Hepatocyte (in vitro differentiated cells): ENCODE measurements at regions not wholly inside any gene's neighbourhood (a gene's known extent, or its start where the extent isn't known, plus 50 kb on each side); places are given as distances from the start of the nearest gene placed in this dataset.

Experiments
- DNase-seq: peaks from one replicate; pipeline ENCODE4 v3.0.0-alpha.2; 2016; ENCODE audit warnings: low spot score
- H2AFZ ChIP-seq: fragments of 200-600 bp; sonication (generic); 2 replicates; pipeline ENCODE4 v1.6.0; 2016; ENCODE audit warnings: antibody characterized with exemption, mild to moderate bottlenecking
- H3K27ac ChIP-seq: fragments of 200-600 bp; sonication (generic); 2 replicates; pipeline ENCODE4 v1.5.1; 2016; ENCODE audit warnings: mild to moderate bottlenecking
- H3K27me3 ChIP-seq: fragments of 200-600 bp; sonication (generic); 2 replicates; pipeline ENCODE4 v1.6.1; 2016
- H3K36me3 ChIP-seq: fragments of 200-600 bp; sonication (generic); replicated peaks from 2 replicates; pipeline ENCODE4 v1.5.1; 2016; ENCODE audit warnings: low read depth; ENCODE audit not compliant: insufficient read depth
- H3K4me1 ChIP-seq: fragments of 200-600 bp; sonication (generic); 2 replicates; pipeline ENCODE4 v1.5.1; 2016; ENCODE audit warnings: mild to moderate bottlenecking, moderate library complexity; ENCODE audit not compliant: insufficient read depth
- H3K4me2 ChIP-seq: fragments of 200-600 bp; sonication (generic); 2 replicates; pipeline ENCODE4 v1.6.0; 2016
- H3K4me3 ChIP-seq: fragments of 200-600 bp; sonication (generic); 2 replicates; pipeline ENCODE4 v1.5.1; 2016; ENCODE audit warnings: mild to moderate bottlenecking
- H3K79me2 ChIP-seq: fragments of 200-600 bp; sonication (generic); 2 replicates; pipeline ENCODE4 v1.6.0; 2017; ENCODE audit warnings: mild to moderate bottlenecking
- H3K9me2 ChIP-seq: fragments of 200-600 bp; sonication (generic); replicated peaks from 2 replicates; pipeline ENCODE4 v1.6.0; 2017; ENCODE audit warnings: mild to moderate bottlenecking; ENCODE audit not compliant: insufficient read depth
- H3K9me3 ChIP-seq: fragments of 200-600 bp; sonication (generic); 2 replicates; pipeline ENCODE4 v1.5.1; 2016; ENCODE audit warnings: low read depth, mild to moderate bottlenecking
- H4K20me1 ChIP-seq: fragments of 200-600 bp; sonication (generic); 2 replicates; pipeline ENCODE4 v1.6.0; 2016; ENCODE audit warnings: mild to moderate bottlenecking; ENCODE audit not compliant: insufficient read depth, poor library complexity, severe bottlenecking
- EZH2 ChIP-seq: fragments of 200-600 bp; sonication (generic); IDR thresholded peaks from 2 replicates; pipeline ENCODE4 v1.6.1; 2016; ENCODE audit warnings: antibody characterized with exemption, mild to moderate bottlenecking, borderline replicate concordance
- EZH2phosphoT487 ChIP-seq: fragments of 200-600 bp; sonication (generic); IDR thresholded peaks from one replicate; pipeline ENCODE4 v1.6.1; 2018; ENCODE audit warnings: antibody characterized with exemption, mild to moderate bottlenecking, low read depth, moderate library complexity; ENCODE audit not compliant: unreplicated experiment, severe bottlenecking
- WGBS: methylation state at CpG from one replicate; pipeline ENCODE4 v1.1.6; 2016; ENCODE audit warnings: low lambda C conversion rate; ENCODE audit errors: missing lambda C conversion rate; 5-methylcytosine and 5-hydroxymethylcytosine counted together
- TF ChIP-seq, protein P1 (sequence below): fragments of 200-600 bp; sonication (generic); IDR thresholded peaks from 2 replicates; pipeline ENCODE4 v1.5.1; 2016; ENCODE audit warnings: antibody characterized with exemption, mild to moderate bottlenecking; ENCODE audit not compliant: poor library complexity

DNA sequence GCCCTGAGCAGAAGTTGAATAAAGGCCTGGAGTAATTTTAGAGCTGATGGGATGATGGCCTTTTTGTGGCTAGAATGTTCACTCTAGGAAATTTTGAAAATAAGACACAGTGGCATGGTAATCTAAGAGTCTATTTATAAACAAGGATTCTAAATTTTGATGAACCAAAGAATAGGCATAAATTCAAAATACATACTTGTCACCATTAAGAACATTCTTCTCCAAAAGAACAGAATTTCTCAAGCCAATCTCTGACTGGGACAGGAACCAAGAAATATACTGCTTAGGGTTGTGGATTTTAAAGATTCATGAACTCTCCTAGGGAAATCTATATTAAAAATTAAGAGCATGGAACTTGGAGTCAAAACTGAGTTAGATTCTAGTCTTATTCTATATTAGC is 98.2 kb upstream of the SETBP1 start:
- no peak overlapping the region for H3K4me3 ChIP-seq
- H3K4me2 ChIP-seq: no peak overlapping the region
- no peak overlapping the region for H2AFZ ChIP-seq
- H3K9me2 ChIP-seq: no peaks in the 10 kb centered on the region
- H3K9me3 ChIP-seq: no peaks in the 10 kb centered on the region
- no peaks in the 10 kb centered on the region for H4K20me1 ChIP-seq
- no peaks in the 10 kb centered on the region for H3K36me3 ChIP-seq
- H3K4me1 ChIP-seq: no peaks in the 10 kb centered on the region
- no peak for TF ChIP-seq EZH2phosphoT487
- TF ChIP-seq, protein P1, sequence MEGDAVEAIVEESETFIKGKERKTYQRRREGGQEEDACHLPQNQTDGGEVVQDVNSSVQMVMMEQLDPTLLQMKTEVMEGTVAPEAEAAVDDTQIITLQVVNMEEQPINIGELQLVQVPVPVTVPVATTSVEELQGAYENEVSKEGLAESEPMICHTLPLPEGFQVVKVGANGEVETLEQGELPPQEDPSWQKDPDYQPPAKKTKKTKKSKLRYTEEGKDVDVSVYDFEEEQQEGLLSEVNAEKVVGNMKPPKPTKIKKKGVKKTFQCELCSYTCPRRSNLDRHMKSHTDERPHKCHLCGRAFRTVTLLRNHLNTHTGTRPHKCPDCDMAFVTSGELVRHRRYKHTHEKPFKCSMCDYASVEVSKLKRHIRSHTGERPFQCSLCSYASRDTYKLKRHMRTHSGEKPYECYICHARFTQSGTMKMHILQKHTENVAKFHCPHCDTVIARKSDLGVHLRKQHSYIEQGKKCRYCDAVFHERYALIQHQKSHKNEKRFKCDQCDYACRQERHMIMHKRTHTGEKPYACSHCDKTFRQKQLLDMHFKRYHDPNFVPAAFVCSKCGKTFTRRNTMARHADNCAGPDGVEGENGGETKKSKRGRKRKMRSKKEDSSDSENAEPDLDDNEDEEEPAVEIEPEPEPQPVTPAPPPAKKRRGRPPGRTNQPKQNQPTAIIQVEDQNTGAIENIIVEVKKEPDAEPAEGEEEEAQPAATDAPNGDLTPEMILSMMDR: no peak
- TF ChIP-seq EZH2: no peak
- H3K27ac ChIP-seq: no peak overlapping the region
- H3K27me3 ChIP-seq: no peaks in the 10 kb centered on the region
- no peaks in the 10 kb centered on the region for H3K79me2 ChIP-seq
- no peak for DNase-seq

DNA sequence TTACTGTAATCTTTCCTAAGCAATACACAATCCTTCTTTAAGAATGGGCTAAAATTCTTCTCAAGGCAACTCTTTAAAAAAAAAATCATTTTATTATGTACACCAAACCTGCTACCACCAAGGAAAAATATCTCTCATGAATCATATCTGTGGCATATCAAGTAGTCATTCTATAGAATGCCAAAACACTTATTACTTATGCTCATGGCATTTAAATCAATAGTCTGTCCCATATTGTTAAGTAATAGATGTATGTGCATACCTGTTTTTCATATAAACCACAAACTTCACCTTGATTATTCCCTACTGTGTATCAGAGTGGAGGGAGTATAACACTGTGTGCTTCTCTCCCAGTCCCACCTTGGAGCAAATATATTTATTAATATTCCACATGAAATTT is 95.8 kb upstream of the SETBP1 start:
- H3K27me3 ChIP-seq: no peaks in the 10 kb centered on the region
- no peaks in the 10 kb centered on the region for H3K36me3 ChIP-seq
- H2AFZ ChIP-seq: no peak overlapping the region
- H3K27ac ChIP-seq: no peak overlapping the region
- no peak overlapping the region for H3K4me3 ChIP-seq
- H3K4me1 ChIP-seq: peaks cover 5% of the 10 kb centered on the region
- H3K9me2 ChIP-seq: no peaks in the 10 kb centered on the region
- DNase-seq: no peak
- no peaks in the 10 kb centered on the region for H3K79me2 ChIP-seq
- no peak overlapping the region for H3K4me2 ChIP-seq
- TF ChIP-seq EZH2phosphoT487: no peak
- H4K20me1 ChIP-seq: no peaks in the 10 kb centered on the region
- H3K9me3 ChIP-seq: no peaks in the 10 kb centered on the region

DNA sequence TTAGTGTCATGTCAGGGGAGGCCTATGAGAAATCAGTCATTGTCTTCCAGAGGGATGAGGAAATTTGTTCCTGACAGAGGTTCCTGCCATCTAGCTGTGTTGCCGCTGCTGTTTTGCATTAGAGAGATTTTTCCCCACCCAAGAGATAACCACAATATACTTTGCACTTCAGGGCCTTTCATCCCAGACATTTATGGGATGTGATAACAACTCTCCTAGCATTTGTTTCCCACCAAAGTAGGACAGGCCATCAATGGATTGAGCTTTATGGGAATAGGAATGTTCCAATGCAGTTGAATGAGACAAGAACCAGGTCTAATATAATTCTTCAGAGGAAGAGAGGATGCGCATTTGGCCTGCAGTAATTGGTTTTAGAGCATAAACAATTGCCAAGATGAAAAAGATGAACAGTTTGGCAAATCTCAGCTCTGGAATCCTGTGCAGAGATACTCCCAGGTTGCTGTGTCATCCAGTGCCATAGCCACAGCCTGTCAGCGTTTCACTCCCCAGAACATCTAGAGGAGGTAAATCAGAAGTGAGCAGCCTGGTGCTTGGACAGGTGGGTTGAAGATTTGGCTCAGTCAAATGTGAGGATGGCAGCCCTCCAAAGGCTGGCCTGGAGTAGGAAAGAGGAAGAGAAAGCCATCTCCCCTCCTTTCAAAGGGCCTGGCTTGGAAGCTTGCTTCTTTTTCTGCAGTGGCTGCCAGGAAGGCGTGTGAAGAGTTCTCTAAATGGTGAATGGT is 93.7 kb upstream of the SETBP1 start:
- H3K4me3 ChIP-seq: no peak overlapping the region
- no peaks in the 10 kb centered on the region for H4K20me1 ChIP-seq
- no peak overlapping the region for H3K27ac ChIP-seq
- peaks cover 11% of the 10 kb centered on the region for H3K4me1 ChIP-seq
- H3K4me2 ChIP-seq: no peak overlapping the region
- no peaks in the 10 kb centered on the region for H3K9me3 ChIP-seq
- no peaks in the 10 kb centered on the region for H3K9me2 ChIP-seq
- 78% methylated on average over 4 of the region's 4 CpGs for WGBS
- no peak for TF ChIP-seq EZH2
- no peak for TF ChIP-seq EZH2phosphoT487
- TF ChIP-seq, protein P1: no peak
- H3K36me3 ChIP-seq: no peaks in the 10 kb centered on the region
- no peaks in the 10 kb centered on the region for H3K79me2 ChIP-seq
- H3K27me3 ChIP-seq: no peaks in the 10 kb centered on the region
- no peak overlapping the region for H2AFZ ChIP-seq
- no peak for DNase-seq

DNA sequence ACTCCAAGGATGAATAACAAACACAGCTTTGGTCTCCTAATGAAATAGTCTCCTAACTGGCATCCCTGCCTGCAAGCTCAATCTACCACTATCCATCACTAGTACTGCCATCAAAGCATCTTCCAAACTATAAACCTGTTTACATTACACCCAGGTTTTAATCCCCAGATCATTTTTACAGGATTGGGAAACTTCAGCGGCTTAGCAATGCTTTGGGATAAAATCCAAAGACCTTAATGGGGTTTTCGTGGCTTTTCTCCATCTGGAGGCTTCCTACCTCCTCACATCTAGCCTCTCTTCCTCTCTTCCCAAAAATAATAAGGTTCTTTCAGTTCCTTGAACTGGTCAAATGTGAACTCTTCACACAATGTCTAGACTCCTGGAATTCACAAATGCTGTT is 92.2 kb upstream of the SETBP1 start:
- no peaks in the 10 kb centered on the region for H4K20me1 ChIP-seq
- H3K4me1 ChIP-seq: peaks cover 22% of the 10 kb centered on the region
- WGBS: 58% methylated on average over 2 of the region's 2 CpGs
- H3K4me3 ChIP-seq: no peak overlapping the region
- no peak overlapping the region for H2AFZ ChIP-seq
- H3K9me3 ChIP-seq: no peaks in the 10 kb centered on the region
- no peaks in the 10 kb centered on the region for H3K27me3 ChIP-seq
- TF ChIP-seq EZH2: no peak
- TF ChIP-seq, protein P1: no peak
- TF ChIP-seq EZH2phosphoT487: no peak
- no peaks in the 10 kb centered on the region for H3K36me3 ChIP-seq
- H3K79me2 ChIP-seq: no peaks in the 10 kb centered on the region
- H3K27ac ChIP-seq: no peak overlapping the region
- no peaks in the 10 kb centered on the region for H3K9me2 ChIP-seq
- no peak overlapping the region for H3K4me2 ChIP-seq
- DNase-seq: no peak
